Glomerular visceral epithelial cell (primary cell): ENCODE measurements at regions not wholly inside any gene's neighbourhood (a gene's known extent, or its start where the extent isn't known, plus 50 kb on each side); places are given as distances from the start of the nearest gene placed in this dataset.
"Not testable (repeated sequence)": the region's sequence is repeated elsewhere in the genome, so short reads cannot be mapped to it uniquely, and the experiment has no call there.

Source experiments
- DNase-seq: peaks from one replicate; pipeline ENCODE4 v3.0.0-alpha.2; 2016; ENCODE audit errors: extremely low spot score

DNA sequence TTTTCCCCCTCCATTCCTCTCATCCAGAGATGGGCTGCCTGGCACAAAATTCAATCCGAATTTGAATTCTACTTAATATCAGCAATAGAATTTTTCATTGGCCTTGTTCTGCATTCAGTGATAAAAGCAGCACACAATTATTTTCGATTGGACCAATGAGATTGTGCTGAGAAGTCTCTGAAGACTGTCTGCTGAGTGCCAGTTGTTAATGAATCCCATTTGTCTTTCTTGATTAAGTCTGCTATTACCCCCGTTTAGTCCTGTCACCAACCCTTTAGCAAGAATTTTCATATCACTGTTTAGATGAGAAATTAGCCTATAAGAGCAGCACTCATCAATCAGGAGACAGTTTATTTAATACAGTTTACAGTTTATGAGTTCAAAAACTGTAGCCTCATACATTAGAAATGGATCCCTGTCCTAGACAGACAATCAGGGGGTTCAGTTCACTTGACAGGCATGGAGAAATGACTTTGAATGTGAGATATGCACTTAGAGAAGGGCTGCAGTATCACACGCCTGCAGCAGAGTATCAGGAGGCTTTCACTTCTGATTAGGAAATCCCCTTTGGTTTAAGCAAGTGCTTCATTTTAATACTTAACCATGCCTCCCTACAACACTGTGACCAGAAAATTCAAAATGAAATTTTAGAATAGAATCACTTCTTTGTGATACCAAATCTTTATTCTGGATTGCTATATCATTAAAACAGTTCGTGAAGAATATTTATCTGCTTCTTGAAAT, 304.7 kb upstream of the PTBP2 start:
- DNase-seq, result peak; percentile 31

DNA sequence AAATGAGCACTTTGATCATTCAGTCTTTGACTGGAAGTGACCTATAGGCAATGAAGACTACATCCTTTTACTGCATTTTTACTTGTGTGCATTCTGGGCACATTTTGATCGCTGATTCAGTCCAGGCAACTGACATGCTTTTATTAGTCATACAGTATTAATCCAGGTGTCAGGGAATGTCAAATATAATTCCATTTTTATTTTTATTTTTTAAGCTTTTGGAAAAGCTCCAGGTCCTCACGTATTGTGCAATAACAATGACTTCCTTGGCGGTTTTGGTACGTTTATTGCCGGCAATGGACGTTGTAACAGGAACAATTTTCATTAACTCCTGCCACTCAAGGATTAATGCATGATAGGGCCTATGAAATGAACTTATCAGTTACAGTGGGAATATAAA, 302.6 kb upstream of the PTBP2 start:
- DNase-seq, result no peak

DNA sequence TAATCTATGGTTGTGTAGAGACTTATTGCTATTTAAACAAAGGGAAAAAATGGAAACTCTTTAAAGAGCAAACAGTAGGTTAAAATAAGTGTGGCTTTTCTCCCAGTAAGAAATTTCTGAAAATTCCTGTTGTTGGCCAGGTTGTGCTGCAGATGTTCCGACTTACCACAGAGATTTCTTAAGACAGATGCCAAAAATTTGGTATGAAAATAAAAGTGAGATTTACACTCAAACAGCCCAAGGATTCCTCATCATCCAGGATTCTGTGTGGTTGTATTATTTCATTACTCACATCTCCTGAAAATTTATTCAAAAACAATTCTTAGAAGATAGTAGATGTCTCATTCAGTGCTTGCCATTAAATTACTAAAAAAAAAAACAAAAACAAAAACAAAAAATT, 296.7 kb upstream of the PTBP2 start:
- no peak for DNase-seq

DNA sequence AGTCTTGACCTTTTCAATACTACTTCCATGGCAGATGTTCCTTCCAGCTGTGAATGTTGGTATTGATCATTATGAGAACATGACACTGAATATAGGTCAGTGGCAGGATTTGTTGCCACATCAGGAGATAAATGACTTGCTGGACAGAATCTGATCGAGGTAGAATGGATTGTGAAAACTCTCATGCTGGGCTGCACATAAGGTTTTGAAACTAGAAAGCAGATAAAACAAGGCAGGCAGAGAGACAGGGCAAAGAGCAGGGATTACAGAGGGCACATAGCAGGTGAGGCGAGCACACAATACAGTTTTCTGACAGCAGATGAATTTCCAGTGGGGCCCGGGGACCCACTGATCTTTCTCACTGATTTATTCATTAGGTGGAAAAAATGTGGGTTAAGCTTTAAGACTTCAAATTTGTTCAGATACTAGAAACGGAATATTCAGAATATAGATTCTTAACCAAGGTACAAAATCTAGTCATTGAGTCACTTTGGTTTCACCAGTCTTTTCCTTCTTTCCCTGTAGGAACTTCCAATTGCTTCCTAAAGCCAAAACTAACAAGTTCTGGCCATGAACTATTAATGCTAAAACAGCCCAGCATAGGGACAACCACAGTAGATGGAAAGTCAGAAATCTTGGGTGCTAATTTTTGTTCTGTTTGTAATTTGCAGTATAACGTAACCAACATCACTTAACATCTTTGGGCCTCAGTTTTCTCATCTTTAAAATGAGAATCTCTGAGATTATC, 296.0 kb upstream of the PTBP2 start:
- DNase-seq, result no peak

DNA sequence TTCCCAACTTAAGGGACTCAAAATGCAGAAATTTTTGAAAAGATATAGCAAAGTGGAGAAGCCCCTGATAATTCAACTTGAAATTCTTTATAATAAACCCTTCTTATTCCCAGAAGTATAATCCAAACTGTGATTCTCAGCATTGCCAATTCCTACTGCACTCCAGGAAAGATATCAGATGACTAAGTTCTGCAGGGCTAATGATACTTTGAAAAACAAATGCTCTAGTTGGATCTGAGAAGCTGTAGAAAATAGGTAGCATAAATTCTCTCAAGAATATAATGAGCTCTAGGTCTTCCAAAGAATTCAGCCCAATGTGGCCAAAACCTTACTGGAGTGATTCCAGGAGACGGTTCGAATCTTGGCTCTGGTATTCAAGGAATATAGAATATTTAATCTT, 294.0 kb upstream of the PTBP2 start:
- DNase-seq, result no peak

DNA sequence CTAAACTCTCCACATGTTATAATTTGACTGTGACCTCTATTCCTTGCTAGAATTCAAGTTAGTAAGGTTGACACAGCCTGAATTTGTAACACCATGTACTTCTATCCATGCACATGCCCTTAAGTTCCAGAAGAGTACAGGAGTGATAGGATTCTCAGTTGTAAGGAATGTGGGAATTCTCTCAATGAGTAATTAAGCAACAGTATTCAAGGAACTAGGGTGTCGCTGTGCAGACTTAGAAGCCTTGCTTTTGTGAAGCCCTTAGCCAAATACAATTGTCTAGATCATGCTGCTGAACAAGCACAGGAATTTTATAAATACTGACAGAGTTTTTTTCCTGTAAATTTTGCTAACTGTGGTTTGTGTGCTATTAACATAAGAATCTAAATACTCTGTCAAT, 276.3 kb upstream of the PTBP2 start:
- no peak for DNase-seq

DNA sequence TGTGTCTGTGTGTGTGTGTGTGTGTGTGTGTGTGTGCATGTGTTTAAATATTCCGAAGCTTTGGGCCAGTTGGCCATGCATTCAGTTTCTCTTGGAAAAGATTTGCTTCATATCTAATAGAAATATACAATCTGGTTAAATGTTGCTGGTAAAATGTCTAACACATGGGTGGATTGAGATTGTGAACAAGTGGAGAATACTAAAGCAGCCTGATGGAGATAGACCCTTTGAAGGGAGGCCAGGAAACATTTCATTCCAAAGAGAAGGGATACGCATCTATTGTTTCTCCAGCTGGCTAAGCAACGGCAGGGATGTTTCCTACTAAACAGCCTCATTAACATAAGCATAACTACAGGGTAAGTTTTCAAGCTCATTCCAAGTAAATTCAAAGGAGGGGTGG, 257.5 kb upstream of the PTBP2 start:
- DNase-seq, result no peak

DNA sequence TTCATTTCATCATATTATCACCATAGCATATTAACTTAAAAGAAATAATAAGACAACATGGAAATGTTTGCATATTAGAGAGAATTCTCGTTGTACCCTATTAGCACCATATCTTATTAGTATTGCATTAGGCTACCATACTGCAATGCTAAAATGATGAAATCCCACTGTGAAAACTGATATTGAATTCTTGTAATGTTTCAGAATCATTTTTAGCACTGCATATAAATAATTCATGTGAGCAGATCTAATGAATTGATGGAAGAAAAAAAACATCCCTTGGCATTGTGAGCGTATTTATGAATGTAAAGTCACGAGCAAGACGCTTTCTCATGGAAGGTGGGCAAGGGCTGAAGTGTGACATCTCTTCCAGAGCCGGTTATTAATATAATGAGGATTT, 257.1 kb upstream of the PTBP2 start:
- DNase-seq, result no peak

DNA sequence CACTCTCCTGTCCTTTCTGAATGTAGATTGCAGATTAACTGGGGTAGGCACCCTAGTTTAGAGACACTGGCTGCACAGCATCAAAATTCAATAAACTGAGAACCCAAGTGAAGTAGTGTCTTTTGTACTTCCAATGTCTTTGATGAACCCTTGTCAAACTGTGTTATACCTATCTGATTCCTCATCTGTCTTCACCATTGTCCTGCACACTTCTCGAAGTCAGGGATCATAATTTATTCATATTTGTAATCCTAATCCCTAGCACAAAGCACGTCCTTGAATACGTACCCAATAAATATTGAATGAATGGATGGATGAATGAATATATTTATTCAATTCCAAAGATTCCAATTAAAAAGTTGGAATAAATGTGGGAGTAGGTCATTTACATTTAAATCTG, 256.6 kb upstream of the PTBP2 start:
- DNase-seq, result no peak

DNA sequence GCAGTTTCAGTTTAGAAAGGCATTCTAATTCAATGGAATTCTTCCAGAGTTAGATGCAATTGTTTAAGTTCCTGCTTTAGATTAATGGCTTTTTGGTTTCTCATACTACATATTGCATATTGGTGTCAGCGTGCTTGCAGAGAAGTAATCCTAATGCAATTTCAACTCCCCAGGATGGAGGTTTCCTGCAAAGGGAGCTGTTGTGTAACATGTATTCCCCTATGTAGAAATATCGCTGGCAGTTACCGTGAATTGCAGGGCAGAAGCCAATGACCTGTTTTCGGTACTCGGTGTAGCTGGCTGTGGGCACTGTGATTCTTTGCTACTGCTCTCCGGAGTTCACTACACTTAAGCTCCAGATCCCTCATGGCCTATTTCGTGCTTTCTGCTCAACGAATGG, 256.1 kb upstream of the PTBP2 start:
- DNase-seq, result no peak

DNA sequence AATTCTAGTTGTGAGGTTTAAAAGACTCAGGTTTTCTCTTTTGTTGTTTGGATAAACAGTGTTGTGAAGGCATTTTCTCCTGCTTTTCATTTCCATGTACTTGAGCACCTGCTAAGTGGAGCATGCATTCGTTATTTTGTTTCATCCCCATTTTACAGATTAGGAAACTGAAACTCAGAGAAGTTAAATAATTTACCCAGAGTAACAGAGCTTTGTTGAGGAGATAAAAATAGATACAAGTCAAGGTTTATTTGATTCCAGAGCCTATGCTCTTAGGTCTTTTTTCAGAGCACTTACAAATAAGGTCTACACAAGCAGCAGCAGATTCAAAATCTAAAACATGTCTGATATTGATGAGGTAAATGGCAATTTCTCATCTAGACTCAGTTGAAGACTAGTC, 254.7 kb upstream of the PTBP2 start:
- DNase-seq, result no peak

DNA sequence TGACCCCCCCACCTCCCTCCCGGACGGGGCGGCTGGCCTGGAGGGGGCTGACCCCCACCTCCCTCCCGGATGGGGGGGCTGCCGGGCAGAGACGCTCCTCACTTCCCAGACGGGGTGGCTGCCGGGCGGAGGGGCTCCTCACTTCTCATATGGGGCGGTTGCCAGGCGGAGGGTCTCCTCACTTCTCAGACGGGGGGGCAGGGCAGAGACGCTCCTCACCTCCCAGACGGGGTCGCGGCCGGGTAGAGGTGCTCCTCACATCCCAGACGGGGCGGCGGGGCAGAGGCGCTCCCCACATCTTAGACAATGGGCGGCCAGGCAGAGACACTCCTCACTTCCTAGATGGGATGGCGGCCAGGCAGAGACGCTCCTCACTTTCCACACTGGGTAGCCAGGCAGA, 251.9 kb upstream of the PTBP2 start:
- not testable (repeated sequence) for DNase-seq

DNA sequence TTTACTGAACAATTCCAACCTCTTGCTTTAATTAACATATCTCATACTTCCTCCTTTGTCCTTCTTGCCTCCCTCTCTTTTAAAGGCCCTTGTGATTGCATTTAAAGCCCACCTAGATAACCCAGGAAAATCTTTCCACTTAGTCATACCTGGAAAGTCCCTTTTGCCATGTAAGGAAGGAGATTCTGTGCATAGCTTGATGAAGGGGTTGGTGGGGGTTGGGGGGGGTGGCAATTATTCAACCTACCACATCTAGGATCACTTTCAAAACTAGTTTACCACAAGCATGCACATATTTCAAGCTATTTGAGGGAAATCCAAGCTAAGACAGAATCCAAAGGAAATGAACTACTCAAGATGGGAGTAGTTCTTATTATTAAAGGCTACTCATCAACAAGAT, 249.1 kb upstream of the PTBP2 start:
- peak; percentile 89 for DNase-seq

DNA sequence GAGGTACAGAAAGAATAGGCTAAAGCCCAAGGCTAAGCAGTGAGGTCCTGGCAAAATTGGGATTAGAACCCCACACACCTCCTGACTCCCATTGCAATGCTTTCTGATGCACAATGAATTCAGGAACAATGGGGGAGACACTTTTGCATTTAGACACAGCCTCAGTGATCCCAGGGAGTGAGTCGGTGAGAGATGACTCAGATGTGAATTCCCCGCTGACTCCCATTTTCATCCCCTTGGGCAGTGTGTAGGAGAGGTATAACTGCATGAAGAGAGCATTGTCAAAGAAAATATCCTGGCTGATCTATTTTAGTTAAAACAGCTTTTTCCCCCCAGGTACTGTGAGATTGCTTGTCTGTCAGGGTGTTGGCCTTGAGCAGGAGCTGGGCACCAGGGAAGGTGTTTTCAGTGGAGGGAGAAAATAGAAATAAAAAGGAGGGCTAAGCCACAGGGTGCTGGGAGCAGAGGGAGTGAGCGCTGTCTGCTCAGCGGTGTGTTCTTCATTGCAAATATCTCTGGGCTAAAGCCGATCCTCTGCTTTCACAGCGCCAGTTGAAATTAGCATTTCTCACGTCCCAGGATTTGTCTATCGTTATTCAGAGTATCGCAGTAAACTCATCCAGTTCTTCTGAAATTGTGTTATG, 247.7 kb upstream of the PTBP2 start:
- DNase-seq, result peak; percentile 71

DNA sequence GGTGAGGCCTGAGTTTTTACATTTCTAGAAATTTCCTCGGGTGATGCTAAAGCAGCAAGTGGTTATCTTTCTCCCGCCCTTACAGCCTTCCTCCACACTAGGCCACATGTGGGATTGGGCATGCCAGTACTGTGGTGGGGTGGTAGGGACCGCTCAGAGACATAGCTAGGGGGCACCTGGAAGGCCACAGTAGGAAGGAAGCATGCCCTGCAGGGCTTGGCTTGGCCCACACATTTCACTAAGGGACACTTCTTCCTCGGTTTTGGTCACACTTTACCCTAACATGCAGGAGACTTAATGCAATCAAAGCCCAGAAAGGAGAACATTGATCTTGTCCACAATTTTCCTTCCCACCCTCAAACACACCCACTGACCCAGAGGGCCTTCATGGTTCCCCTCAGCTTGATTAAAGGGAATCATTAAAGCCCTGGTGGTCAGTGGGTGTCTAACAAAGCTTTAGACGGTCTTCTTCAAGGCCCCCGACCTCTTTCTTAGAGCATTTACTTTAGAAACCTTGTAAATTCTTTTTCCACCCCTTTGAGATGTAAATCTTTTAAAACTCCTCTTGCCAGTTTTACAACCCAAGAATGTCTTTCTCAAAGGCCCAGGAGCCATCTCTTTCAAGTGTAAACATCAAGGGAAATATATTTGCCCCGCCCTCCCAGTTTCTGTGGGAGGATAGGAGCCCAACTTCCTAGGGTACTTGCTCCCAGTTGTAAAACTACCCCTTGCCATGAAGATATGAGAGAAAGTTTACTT, 246.4 kb upstream of the PTBP2 start:
- DNase-seq, result no peak

DNA sequence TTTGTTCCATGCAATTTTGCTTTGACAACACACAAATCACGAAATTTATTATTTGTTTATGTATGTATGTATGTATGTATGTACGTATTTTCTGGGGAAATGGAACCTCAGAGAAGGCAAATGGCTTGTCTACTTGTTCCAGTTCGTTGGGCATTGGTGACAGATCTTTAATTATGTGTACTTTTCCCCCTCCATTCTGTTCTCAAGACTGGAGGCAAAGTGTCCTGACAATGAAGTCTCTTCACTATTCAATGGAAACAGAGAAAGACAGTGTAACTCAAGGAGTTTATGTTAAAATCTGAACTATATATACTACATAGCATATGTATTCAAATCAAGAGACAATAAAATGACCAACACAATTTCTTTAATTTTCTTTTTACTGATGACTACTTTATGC, 245.7 kb upstream of the PTBP2 start:
- no peak for DNase-seq

DNA sequence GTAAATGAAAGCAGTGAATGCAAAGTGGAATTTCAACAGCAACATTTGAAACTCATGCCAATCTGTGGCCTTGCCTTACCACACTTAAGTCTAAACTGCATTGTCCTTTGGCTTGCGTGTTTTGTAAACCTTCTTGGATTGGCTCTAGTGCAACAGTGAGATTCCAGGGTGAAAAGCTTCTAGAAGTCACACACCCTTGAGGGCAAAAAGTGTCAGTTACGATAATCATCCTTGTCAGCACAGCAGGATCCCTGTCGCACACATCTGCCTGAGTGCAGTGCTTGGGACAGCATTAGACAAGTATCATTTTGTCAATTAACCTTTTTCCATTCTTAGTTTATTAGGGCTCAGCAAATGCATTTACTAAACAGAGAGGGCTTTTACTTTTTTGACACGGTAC, 243.4 kb upstream of the PTBP2 start:
- no peak for DNase-seq

DNA sequence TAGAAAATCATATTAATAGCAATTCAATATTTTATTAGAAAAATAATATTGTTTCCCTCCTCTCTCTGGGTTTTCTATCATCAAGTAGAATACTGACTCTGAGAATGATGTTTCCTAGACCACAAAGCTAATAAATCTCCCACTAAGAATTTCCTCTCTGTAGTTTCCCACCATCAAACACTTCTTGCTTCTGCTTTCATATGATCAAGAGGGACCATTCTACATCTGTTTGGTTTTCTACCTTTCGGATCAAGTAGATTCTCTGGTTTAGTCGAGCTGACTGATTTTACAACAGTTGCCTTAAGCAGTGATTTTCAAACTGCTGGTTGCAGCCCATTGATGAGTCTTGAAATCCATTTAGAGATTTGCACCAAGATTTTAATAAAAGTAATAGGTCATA, 240.2 kb upstream of the PTBP2 start:
- no peak for DNase-seq

DNA sequence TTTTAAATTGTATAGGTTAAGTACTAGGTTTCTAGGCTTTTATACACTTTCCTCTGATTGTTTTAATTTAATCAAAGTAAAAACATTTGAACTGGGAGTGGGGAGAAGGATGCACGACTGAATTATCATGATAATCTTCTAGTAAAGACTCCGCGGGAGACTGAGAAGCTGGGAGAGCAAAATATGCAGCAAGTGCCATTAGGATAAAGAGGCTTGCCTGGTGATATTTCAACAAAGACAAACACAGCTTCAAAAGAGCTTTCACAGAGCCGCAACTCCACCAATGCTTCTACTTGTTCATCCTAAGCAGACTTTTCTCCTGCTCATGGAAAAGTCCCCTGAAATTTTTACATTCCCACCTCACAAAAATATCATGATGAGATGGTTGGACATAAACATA, 239.0 kb upstream of the PTBP2 start:
- DNase-seq, result no peak

DNA sequence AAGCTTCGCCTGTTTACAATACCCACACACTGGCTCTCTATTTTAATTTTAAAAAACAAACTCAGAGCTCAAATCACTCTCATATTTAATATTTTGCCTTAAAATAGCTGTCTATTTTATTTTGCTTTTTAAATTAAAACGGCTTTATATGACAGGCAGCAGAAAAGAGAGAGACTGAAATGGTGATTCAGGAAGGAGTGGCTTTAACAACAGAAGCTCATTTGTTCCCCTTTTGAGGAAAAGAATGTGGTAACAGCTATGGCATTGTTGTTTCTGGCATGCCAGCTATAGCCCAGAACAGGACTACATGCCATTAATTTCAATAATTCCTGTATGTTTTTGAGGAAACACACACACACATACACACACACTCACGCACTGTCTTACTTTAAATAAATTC, 234.2 kb upstream of the PTBP2 start:
- DNase-seq, result no peak

DNA sequence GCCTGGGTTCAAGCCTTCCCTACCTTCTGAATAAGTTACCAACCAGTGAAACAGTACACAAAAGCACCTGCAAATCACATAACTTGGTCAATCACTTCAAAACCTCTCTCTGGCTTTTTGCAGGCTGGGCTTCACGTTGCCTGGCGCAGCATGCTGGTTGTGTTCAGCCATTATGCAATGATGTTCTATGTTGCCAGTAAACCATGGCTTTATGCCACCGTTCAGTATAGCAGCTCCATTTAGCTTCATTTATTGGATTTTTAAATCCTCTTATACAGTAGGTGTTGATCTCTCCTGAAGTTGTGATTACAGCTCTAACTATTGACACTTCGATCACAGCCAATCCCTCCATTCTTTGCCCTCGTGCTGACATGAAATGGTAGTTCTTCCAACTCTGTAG, 233.6 kb upstream of the PTBP2 start:
- DNase-seq, result no peak

DNA sequence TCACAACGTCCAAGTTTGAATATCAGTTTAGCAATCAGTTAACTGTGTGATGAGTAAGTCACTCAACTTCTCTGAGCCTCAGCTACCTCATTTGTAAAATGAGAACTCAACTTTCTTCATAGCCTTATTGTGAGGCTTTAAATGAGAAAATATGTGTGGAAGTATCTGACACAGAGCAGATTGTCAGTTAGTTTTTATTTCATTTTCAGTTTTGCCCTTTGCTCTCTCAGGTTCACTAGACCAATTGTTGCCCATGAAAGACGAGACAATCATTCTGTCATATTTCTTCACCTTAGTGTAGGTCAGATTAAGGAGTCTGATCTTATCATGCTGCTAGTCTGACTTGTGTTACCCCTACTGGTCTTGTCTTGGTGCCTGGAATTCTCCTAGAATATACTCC, 232.8 kb upstream of the PTBP2 start:
- DNase-seq, result no peak
